PC-9 (cell line): ENCODE measurements at regions not wholly inside any gene's neighbourhood (a gene's known extent, or its start where the extent isn't known, plus 50 kb on each side); places are given as distances from the start of the nearest gene placed in this dataset.

Source experiments
- CTCF ChIP-seq: fragments of 200-600 bp; sonication (generic); conservative IDR thresholded peaks from 2 replicates; pipeline ENCODE4 v1.6.1; 2017; ENCODE audit warnings: mixed run types, antibody characterized with exemption, mild to moderate bottlenecking, moderate library complexity
- EZH2 ChIP-seq: fragments of 200-600 bp; sonication (generic); IDR thresholded peaks from 2 replicates; pipeline ENCODE4 v1.8.0; 2017; ENCODE audit warnings: antibody characterized with exemption, low read depth

- TF ChIP-seq EZH2: no peak
- no peak for TF ChIP-seq CTCF
These were observed 350.9 kb downstream of the ZIC1 start for GRCh38 chr3:147760085-147760484.
